Endodermal cell (in vitro differentiated cells): ENCODE measurements at regions not wholly inside any gene's neighbourhood (a gene's known extent, or its start where the extent isn't known, plus 50 kb on each side); places are given as distances from the start of the nearest gene placed in this dataset.

Experiments used
- DNase-seq: peaks from one replicate; pipeline ENCODE4 v3.0.0-alpha.2; 2017
- H3K27ac ChIP-seq: 2 replicates; pipeline ENCODE4 v1.5.1; 2013; ENCODE audit warnings: mild to moderate bottlenecking, low read depth, low read length, moderate library complexity
- H3K27me3 ChIP-seq: 2 replicates; pipeline ENCODE4 v1.6.1; 2013; ENCODE audit warnings: mild to moderate bottlenecking, low read length, moderate library complexity; ENCODE audit not compliant: insufficient read depth, control insufficient read depth, poor library complexity, severe bottlenecking
- H3K36me3 ChIP-seq: 2 replicates; pipeline ENCODE4 v1.7.0; 2013; ENCODE audit warnings: mild to moderate bottlenecking, low read length, moderate library complexity; ENCODE audit not compliant: control insufficient read depth, insufficient read depth
- H3K4me1 ChIP-seq: one replicate; pipeline ENCODE4 v1.7.0; 2013; ENCODE audit warnings: low read length; ENCODE audit not compliant: control insufficient read depth, insufficient read depth
- H3K4me3 ChIP-seq: 2 replicates; pipeline ENCODE4 v1.5.1; 2013; ENCODE audit warnings: mild to moderate bottlenecking, low read length, moderate library complexity
- H3K9ac ChIP-seq: 2 replicates; pipeline ENCODE4 v1.6.1; 2013; ENCODE audit warnings: mild to moderate bottlenecking, low read length, moderate library complexity; ENCODE audit not compliant: poor library complexity, severe bottlenecking; ENCODE audit errors: extremely low read depth
- H3K9me3 ChIP-seq: 2 replicates; pipeline ENCODE4 v1.6.1; 2013; ENCODE audit warnings: mild to moderate bottlenecking, low read length, moderate library complexity; ENCODE audit not compliant: control insufficient read depth
- H3K27ac Mint-ChIP-seq: 2 replicates; pipeline ENCODE4 v1.8.0; 2020; ENCODE audit warnings: mixed read lengths
- H3K27me3 Mint-ChIP-seq: 2 replicates; pipeline ENCODE4 v1.8.0; 2021; ENCODE audit warnings: mild to moderate bottlenecking, mixed read lengths; ENCODE audit not compliant: insufficient read depth
- H3K36me3 Mint-ChIP-seq: 2 replicates; pipeline ENCODE4 v1.8.0; 2020; ENCODE audit warnings: low read depth, mixed read lengths
- H3K4me1 Mint-ChIP-seq: 2 replicates; pipeline ENCODE4 v1.8.0; 2020; ENCODE audit warnings: mixed read lengths
- H3K4me3 Mint-ChIP-seq: 2 replicates; pipeline ENCODE4 v1.8.0; 2020; ENCODE audit warnings: mild to moderate bottlenecking, moderate library complexity, mixed read lengths
- H3K9me3 Mint-ChIP-seq: 2 replicates; pipeline ENCODE4 v1.8.0; 2020; ENCODE audit warnings: mild to moderate bottlenecking, mixed read lengths
- WGBS, 2 experiments: methylation state at CpG; one replicate each; pipeline versions ENCODE4 v1.1.5 to v1.1.7; 2013; ENCODE audit warnings: missing lambda C conversion rate in 2 of 2, mixed read lengths in 1 of 2; ENCODE audit not compliant: insufficient coverage in 1 of 2, insufficient read length in 1 of 2; 5-methylcytosine and 5-hydroxymethylcytosine counted together
- TF ChIP-seq, protein P1 (sequence below): fragments of 200-600 bp; sonication (generic); conservative IDR thresholded peaks from 2 replicates; pipeline ENCODE4 v1.5.0; 2021; ENCODE audit warnings: antibody characterized with exemption, mild to moderate bottlenecking

DNA sequence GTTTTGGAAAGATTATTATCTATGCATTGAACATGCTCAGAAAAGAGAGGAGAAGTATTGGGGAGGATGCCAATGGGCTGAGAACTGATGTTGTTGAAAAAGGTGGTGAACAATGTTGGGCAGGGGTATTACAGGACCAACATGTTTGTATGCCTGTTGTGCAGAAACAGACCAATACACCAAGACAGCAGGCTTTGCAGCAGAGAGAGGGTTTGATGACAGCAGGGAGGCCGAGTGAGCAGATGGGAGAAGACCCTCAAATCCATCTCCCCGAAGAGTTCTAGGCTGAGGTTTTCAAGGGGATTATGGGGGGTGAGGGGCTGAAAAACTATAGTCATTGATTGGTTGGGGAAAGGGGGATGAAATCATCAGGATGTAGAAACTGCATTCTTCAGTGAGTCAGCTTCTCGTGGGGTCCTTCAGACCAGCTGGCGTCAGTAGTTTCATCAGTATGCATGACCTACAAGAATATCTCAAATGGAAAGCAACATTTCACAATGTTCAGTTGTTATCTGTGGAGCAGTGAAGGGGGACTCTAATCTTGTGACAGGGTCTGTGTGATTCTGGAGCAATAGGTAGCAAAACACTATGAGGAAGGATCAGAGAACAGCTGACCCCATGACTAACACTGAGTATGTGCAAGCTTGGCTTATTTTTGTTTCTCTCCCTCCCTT is 167.8 kb downstream of the BAMBI start:
- Mint-ChIP-seq H3K27me3 (peaks cover 3% of the 10 kb centered on the region), H3K4me1 (no peaks in the 10 kb centered on the region), H3K36me3 (no peaks in the 10 kb centered on the region), H3K27ac (no peak overlapping the region), H3K4me3 (no peak overlapping the region), H3K9me3 (peaks cover 5% of the 10 kb centered on the region)
- TF ChIP-seq, protein P1, sequence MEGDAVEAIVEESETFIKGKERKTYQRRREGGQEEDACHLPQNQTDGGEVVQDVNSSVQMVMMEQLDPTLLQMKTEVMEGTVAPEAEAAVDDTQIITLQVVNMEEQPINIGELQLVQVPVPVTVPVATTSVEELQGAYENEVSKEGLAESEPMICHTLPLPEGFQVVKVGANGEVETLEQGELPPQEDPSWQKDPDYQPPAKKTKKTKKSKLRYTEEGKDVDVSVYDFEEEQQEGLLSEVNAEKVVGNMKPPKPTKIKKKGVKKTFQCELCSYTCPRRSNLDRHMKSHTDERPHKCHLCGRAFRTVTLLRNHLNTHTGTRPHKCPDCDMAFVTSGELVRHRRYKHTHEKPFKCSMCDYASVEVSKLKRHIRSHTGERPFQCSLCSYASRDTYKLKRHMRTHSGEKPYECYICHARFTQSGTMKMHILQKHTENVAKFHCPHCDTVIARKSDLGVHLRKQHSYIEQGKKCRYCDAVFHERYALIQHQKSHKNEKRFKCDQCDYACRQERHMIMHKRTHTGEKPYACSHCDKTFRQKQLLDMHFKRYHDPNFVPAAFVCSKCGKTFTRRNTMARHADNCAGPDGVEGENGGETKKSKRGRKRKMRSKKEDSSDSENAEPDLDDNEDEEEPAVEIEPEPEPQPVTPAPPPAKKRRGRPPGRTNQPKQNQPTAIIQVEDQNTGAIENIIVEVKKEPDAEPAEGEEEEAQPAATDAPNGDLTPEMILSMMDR: no peak
- H3K9ac ChIP-seq: no peak overlapping the region
- WGBS, 2 experiments: 92 to 100% methylated on average over 4 of the region's 4 CpGs
- no peaks in the 10 kb centered on the region for H3K4me1 ChIP-seq
- no peak overlapping the region for H3K27ac ChIP-seq
- peak; percentile 30 for DNase-seq
- peaks cover 18% of the 10 kb centered on the region for H3K9me3 ChIP-seq
- no peaks in the 10 kb centered on the region for H3K36me3 ChIP-seq
- no peaks in the 10 kb centered on the region for H3K27me3 ChIP-seq
- no peak overlapping the region for H3K4me3 ChIP-seq

- peak; percentile 12 for DNase-seq
- WGBS, 2 experiments: 92 to 96% methylated on average over 3 of the region's 3 CpGs
Observed at GRCh38 chr10:28849309-28849708, 172.0 kb downstream of the BAMBI start.

GRCh38 chr10:28849821-28850220 is 172.5 kb downstream of the BAMBI start:
- peaks cover 5% of the 10 kb centered on the region for H3K27me3 Mint-ChIP-seq
- TF ChIP-seq, protein P1: no peak
- H3K27ac Mint-ChIP-seq: no peak overlapping the region
- H3K27ac ChIP-seq: no peak overlapping the region
- H3K9ac ChIP-seq: no peak overlapping the region
- no peaks in the 10 kb centered on the region for H3K4me1 Mint-ChIP-seq
- 85 to 97% methylated on average over 2 to 4 of the region's 4 CpGs for WGBS, 2 experiments
- H3K36me3 Mint-ChIP-seq: no peaks in the 10 kb centered on the region
- no peak for DNase-seq
- no peak overlapping the region for H3K4me3 ChIP-seq
- H3K27me3 ChIP-seq: no peaks in the 10 kb centered on the region
- no peak overlapping the region for H3K4me3 Mint-ChIP-seq
- H3K4me1 ChIP-seq: no peaks in the 10 kb centered on the region
- H3K36me3 ChIP-seq: no peaks in the 10 kb centered on the region
- H3K9me3 ChIP-seq: peaks cover 9% of the 10 kb centered on the region
- peaks cover 5% of the 10 kb centered on the region for H3K9me3 Mint-ChIP-seq

More at GRCh38 chr10:28849309-28849708, 172.0 kb downstream of the BAMBI start:
- H3K36me3 ChIP-seq: no peaks in the 10 kb centered on the region
- no peak overlapping the region for H3K9ac ChIP-seq
- H3K27me3 Mint-ChIP-seq: peaks cover 5% of the 10 kb centered on the region
- no peaks in the 10 kb centered on the region for H3K4me1 Mint-ChIP-seq
- no peak overlapping the region for H3K27ac ChIP-seq
- no peaks in the 10 kb centered on the region for H3K36me3 Mint-ChIP-seq
- H3K4me1 ChIP-seq: no peaks in the 10 kb centered on the region
- H3K9me3 ChIP-seq: peaks cover 14% of the 10 kb centered on the region
- H3K27me3 ChIP-seq: no peaks in the 10 kb centered on the region
- H3K27ac Mint-ChIP-seq: no peak overlapping the region
- no peak overlapping the region for H3K4me3 ChIP-seq
- no peak overlapping the region for H3K4me3 Mint-ChIP-seq
- peaks cover 5% of the 10 kb centered on the region for H3K9me3 Mint-ChIP-seq
- TF ChIP-seq, protein P1: no peak
